Activated CD4-positive, alpha-beta T cell treated with anti-CD3 and anti-CD28 coated beads, Interleukin-2, Interleukin-6, amounts not matched to agents 100 ng/mL and 50 ng/mL, durations not matched to agents 16 hours and 8 hours (primary cell): ENCODE measurements at regions not wholly inside any gene's neighbourhood (a gene's known extent, or its start where the extent isn't known, plus 50 kb on each side); places are given as distances from the start of the nearest gene placed in this dataset.
"Not testable (repeated sequence)": the region's sequence is repeated elsewhere in the genome, so short reads cannot be mapped to it uniquely, and the experiment has no call there.

Experiments
- DNase-seq: peaks from one replicate; pipeline ENCODE4 v3.0.0-alpha.2; 2020

DNA sequence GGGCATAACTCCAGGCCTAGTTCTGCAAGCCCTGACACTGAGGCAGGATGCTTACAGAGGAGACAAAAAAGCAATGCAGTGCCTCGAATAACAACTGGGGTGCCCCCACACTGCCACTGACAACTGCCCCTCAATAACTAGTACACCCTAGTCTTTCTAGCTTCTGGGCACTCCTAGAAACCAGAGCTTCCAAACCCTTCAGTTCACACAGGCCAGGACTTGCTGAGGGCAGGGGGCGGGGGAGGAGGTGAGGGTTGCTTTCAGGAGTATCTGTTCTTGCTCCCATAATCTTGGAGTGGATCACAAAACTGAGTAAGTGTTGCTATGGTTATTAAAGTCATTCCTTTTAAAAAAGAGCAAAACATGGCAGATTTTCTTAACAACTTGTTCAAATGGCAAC lies 333.1 kb downstream of the BCL2L11 start:
- not testable (repeated sequence) for DNase-seq

DNA sequence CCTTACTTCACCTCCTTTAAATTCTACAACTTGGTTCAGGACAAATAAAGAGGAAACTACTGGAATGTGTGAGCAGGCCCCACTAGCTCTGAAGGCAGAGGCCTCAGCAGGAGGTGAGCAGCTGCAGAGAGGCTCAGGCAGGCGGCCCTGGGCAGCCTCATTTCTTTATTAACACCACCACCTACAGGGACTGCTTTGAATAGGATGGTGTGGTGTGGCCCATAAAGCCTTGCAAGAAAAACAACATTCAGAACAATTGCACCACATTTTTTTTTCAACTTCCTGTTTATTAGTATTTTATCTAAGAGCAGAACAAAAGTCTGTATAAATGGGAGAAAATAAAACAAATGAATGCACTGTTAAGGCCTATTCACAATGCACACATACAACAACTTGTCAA lies 333.7 kb downstream of the BCL2L11 start:
- peak; percentile 38 for DNase-seq

DNA sequence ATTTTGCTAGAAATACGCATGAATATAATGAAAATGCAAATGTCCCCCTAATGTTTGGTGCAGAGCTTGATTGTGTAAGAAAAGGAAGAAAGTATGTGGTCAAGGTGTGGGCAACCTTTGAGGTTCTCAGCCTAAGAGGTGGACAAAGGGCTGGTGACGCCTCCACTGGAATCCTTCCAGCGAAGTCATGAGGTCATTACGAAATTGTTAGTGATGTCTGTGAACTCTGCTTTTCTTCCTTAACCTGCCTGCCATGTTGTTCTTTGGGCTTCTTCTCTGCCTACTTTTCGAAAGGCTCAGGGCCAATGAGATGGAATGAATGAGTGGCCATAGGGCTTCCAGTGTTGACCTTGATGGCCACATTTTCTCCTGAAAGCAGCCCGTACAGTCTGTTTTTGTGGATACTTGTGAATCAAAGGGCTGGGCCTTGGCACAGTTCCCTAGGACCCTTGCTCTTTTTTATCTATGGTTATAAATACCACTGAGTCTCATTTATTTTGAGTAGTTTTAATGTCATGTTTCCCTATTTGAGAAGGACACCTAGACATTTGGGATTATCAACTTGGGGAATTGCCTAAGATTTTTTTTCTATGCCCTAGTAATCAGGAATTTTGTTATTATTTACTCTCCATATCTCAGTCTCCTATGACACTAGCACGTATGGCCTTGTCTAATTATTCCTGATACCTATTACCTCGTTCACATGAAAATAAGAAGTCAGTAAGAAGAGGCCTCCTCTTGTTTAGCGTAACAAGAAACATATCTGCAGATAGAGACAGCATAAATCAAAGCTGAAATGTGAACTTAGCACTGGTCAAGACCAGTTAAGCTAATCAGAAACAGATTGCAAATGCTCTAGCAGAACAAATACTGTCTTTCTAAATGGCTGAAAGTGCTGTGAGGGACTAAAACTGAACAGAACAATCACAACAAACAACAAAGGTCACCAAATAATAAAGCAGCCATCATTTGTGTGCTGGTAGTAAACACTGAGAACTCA lies 334.6 kb downstream of the BCL2L11 start:
- DNase-seq: not testable (repeated sequence)

- not testable (repeated sequence) for DNase-seq
Observed at GRCh38 chr2:111457191-111457590, 336.5 kb downstream of the BCL2L11 start.

DNA sequence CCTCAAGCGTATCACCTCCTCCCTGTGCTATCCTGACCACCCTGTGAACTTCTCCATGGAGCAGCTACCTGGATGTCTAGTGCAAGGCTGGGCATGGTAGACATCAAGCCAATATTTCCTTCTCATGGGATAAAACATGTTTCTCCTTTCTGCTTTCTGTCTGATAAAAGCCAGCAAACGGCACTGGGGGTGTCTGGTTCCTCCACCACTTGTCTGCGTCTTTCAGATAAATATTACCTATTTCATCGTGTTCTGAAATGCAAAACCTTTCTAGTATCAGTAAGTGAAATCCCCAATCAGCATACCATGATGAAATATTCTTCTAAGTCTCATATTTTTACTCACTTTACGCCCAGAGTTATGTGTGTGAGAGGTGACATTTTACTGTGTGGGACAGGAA lies 340.2 kb downstream of the BCL2L11 start:
- DNase-seq: not testable (repeated sequence)

DNA sequence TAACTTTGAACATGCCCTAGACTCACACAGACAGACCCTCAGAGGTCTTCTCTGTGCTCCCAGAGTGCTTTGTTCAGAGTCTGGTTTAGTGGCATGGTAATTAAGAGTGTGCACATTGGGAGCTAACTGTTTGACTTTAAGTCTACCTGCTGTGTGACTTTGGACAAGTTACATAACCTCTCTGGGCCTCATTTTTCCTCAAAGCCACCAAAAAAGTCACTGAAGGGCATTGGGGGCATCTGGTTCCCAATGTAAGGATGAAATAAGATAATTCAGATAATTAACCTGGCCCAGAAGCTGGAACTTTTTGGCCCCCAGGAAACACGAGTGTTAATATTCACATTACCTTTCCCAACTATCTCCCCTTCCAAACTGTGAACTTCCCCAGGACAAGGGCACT lies 341.1 kb downstream of the BCL2L11 start:
- not testable (repeated sequence) for DNase-seq

GRCh38 chr2:111462572-111462971 lies 341.9 kb downstream of the BCL2L11 start:
- not testable (repeated sequence) for DNase-seq

DNA sequence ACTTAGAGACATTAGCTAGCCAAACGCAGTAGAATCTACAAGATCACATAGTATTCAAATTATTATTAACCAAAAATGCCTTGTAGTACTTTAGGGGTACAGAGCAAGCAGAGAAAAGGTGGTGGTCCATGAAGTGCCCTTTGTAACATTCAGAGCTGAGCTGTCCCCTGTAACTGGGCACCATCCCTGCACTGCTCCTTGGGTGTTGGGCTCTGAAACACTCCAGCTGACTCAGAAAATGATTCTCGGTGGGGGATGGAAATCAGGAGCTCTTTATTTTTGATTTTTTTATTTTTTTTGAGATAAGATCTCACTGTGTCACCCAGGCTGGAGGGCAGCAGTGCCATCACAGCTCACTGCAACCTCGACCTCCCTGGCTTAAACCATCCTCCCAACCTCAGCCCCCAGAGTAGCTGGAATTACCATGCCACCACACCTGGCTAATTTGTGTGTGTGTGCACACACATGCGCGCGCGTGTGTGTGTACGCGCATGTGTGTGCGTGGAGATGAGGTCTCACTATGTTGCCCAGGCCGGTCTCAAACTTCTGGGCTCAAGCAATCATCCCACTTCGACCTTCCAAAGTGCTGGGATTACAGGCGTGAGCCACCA lies 342.6 kb downstream of the BCL2L11 start:
- DNase-seq: not testable (repeated sequence)

- DNase-seq: peak; percentile 61
Observed at GRCh38 chr2:111463956-111464355, 343.2 kb downstream of the BCL2L11 start.

DNA sequence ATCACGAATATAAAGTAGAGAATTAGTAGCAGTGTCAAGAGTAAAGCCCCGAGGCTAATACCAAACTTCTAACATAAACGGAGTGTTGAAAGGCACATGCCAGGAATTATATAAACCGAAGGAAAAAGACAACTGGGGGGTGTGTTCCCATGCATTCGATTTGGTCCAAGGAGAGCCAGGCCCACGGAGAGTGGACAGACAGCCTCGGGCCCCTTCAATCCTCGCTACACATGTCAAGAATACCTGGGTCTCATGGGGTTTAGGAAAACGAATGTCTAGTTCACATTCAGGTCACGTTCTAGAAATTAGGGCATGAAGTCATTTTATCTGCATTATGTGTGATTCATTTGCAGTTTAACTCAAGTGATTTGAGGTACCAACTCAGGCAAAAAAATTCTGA lies 343.7 kb downstream of the BCL2L11 start:
- DNase-seq: not testable (repeated sequence)

DNA sequence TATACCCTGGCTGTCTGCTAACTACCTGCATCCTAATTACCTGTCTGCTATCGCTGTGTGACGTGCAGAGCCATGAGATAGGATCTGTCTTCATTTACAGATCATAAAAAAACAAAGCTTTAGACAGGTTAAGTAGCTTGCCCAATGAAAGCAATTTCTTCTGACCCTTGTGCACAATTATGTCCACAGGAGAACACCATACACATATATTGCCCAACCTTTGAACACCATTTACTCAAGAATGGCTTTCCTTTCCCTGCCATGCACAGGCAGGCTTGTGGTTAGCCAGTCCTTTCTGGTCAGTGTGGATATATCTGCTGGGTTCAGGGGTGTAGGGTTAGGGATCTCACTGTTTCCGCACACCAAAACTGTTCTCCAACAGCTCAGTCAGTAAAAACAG lies 344.8 kb downstream of the BCL2L11 start:
- DNase-seq: not testable (repeated sequence)

DNA sequence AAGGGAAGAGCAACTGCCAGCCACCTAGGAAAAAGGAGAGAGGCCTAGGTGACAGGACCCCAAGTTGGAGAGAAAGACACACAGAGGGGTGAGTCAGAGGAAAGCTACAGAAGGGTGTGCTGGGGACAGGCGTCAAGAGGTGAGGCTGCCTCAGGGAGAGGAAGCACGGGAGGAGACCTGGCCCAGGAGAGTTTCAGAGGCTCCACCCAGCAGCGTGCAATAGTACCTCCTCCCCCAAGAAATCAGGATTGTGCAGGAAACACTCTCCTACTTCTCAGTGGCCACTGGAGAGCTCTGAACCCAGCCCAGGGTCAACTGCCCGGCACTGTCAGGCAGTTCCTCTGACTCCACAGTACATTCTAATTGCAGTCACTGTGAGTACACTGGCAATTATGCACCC lies 346.0 kb downstream of the BCL2L11 start:
- DNase-seq: not testable (repeated sequence)

- DNase-seq: not testable (repeated sequence)
Observed at GRCh38 chr2:111470924-111471323, 350.2 kb downstream of the BCL2L11 start.

GRCh38 chr2:111471791-111472530 lies 351.2 kb downstream of the BCL2L11 start:
- not testable (repeated sequence) for DNase-seq

GRCh38 chr2:111472844-111473403 lies 352.2 kb downstream of the BCL2L11 start:
- not testable (repeated sequence) for DNase-seq

GRCh38 chr2:111473522-111473921 lies 352.8 kb downstream of the BCL2L11 start:
- not testable (repeated sequence) for DNase-seq

GRCh38 chr2:111474198-111474705 lies 353.5 kb downstream of the BCL2L11 start:
- not testable (repeated sequence) for DNase-seq

DNA sequence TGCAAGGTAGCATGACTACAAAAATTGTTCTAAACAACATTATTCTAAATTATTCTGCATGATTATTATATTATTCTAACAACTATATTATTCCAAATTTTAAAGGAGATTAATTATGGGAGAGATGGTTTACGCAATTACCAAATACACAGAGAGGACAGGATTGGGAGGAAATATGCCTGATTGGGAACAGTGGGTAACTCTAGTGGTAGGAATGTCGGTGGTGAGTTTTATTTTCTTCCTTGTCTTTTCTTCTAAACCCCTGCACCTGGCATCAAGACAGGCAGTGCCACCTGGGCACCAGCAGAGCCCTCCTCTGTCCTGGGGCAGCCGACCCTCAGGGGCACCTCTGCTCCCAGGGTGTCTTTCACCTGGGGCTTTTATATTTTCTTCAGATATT lies 357.6 kb downstream of the BCL2L11 start:
- not testable (repeated sequence) for DNase-seq

GRCh38 chr2:111478871-111479318 lies 358.2 kb downstream of the BCL2L11 start:
- peak; percentile 87 for DNase-seq

DNA sequence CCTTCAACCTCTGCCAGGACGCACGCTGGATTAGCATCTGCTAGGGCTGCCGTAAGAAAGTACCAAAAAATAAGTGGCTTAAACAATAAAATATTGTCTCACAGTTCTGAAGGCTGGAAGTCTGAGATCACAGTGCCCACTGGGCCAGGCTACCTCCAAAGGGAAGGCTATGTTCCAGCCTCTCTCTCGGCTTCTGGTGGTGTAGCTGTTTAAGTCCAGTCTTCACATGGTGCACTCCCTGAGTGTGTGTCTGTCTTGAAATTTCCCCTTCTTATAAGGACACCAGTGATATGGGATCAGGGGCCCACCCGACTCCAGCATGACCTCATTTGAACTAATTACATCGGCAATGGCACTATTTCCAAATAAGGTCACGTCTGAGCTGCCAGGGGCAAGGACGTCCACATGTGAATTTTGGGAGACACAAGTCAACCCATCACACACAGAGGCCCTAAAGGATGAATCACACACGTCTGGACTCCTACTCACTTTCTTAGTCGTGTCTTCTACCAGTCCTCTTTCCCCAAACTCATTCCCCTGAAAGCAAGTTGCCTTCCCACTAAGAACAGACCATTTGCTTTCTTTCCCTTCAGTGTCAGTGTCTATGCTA lies 359.4 kb downstream of the BCL2L11 start:
- DNase-seq: peak; percentile 53

GRCh38 chr2:111480633-111481032 lies 359.9 kb downstream of the BCL2L11 start:
- DNase-seq: not testable (repeated sequence)

- not testable (repeated sequence) for DNase-seq
Observed at GRCh38 chr2:111481219-111481618, 360.5 kb downstream of the BCL2L11 start.
